ELR (cell line): ENCODE measurements at regions not wholly inside any gene's neighbourhood (a gene's known extent, or its start where the extent isn't known, plus 50 kb on each side); places are given as distances from the start of the nearest gene placed in this dataset.

Source experiments
- DNase-seq: peaks from one replicate; pipeline ENCODE4 v3.0.0-alpha.2; 2015; ENCODE audit warnings: low read depth

- no peak for DNase-seq
Measured at GRCh38 chr20:50273601-50274491, 83.2 kb downstream of the CEBPB start.

DNA sequence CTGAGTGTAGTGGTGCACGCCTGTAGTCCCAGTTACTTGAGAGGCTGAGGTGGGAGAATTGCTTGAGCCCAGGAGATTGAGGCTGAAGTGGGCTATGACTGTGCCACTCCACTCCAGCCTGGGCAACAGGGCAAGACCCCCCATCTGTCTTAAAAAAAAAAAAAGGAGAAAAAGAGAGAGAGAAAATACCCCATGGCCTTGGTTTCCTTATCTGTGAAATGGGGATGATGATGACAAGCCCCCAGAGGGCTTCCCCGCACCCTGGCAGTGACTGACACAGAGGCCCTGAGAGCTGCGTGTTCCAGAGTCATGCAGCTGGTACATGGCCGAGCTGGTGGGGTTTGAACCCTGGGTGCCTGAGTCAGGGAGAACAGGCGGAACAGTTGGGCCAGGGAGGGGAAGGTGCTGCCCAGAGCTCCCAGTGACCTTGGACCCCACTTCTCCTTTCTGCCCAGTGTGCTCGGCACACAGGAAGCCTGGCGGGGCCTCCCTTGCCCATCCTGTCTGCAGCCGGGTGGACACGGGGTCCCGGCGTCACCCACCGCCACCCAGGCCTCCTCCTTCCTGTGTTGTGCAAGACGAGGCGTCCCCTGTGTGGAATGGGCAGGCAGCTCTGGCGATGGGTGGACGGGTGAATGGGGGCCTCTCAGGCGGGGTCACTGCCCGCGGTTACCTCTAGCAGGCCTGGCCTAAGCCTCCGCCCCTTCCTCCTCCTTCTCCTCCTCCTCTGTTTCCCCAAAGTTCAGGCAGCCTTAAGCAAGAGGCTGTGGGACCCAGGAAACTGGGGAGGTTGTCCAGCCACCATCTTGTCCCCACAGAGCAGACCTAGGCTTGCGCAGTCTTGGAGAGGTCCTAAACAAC lies 84.2 kb downstream of the CEBPB start:
- DNase-seq = no peak

DNA sequence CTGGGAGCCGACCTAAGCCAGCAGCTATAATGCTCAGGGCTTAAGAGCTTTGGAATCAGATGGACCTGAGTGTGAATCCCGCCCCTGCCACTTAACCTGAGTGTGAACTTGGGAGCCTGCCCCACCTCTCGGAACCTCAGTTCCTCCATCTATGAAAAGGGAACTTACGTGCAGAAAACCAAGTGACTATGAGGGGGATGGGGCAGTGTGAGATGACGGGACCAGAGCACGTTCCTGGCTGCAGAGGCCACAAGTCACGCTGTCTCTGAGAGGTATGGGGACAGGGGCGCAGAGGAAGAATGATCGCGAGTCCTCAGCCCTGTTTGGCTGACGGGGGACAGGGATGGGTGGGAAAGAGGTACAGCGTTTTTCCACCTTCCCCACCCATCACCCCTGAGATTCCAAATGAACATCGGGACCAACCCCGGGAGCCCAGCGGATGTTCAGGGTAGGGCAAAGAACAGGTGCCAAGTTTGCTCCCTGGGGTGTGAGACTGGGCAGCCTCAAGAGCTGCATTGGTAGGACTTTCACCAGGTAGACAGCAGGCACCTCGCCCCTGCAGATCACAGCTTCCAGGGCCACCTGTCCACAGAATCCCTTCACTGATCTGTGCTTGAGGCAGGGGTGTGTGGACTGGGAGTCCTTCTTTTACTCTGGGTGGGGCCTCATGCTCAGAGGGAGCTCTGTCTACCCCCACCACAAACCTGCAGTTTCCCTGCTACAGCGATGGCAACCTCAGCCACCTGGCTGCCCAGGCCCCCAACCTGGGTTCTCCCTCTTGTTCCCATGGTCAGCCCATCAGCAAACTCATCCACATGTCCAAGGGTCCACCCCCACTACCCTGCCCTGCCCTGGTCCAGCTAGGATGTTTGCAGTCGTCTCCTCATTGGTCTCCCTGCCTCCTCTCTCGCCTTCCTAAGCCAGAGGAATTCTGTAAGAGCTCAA lies 85.8 kb downstream of the CEBPB start:
- DNase-seq = no peak

GRCh38 chr20:50277064-50277415 lies 86.4 kb downstream of the CEBPB start:
- no peak for DNase-seq

GRCh38 chr20:50277460-50278376 lies 87.1 kb downstream of the CEBPB start:
- no peak for DNase-seq

GRCh38 chr20:50278377-50278683 lies 87.7 kb downstream of the CEBPB start:
- DNase-seq = no peak

DNA sequence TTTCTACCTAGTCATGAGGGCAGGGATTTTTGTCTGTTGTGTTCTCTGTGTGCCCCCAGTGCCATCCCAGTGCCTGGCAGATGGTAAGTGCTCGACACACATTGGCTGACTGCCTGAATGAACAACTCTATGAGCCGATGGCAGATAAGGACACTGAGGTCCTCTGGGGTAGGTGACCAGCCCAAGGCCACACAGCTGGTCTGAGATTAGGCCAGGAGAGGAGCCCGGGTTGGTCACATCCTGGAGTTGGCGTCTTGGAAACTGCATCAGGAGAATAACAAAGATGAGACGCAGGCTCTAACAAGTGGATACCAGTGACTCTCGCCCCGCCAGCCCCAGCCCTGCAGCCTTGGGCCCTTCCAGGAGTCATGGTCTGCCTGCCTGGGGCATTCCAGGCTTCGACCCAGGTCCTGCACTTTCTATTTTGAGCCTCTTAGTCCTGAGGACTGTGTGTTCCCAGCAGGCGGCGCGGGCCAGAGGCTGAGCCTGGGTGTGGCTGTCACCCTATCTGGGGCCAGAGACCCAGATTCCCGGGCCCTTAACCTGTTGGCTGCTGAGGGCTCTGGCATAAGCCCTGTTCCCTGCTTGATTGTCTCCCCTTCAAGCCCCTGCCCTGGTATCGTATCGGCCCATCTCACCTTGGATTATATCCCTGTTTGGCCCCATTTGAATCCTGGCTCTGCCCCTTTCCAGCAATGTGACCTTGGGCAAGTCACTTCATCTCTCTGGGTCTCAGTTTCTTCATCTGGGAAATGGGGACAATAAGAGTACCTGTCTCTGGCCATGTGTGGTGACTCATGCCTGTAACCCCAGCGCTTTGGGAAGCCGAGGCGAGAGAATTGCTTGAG lies 88.3 kb downstream of the CEBPB start:
- no peak for DNase-seq

GRCh38 chr20:50279988-50280850 lies 89.6 kb downstream of the CEBPB start:
- DNase-seq = no peak

GRCh38 chr20:50280851-50281655 lies 90.4 kb downstream of the CEBPB start:
- no peak for DNase-seq

- DNase-seq = peak; percentile 45
Measured at GRCh38 chr20:50281831-50282591, 91.4 kb downstream of the CEBPB start.

GRCh38 chr20:50282592-50283241 lies 92.1 kb downstream of the CEBPB start:
- no peak for DNase-seq

DNA sequence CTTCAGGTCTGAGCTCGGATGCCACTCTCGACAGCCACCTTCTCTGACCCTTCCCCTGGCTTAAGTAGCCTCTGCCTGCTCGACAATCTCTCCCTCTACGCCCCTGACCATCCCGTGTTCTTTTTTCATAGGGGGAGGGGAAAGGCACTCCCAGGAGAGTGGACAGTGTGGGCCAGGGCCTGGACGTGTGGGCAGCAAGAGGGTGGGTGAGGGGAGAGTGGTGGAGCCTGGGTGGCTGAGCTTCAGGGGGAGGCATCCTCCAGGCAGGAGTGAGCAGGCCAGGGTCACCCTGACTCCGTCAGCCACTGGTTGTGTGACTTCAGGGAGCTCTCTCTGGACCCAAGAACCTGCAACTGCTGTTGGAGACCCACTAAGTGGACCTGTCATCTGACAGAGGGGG lies 92.7 kb downstream of the CEBPB start:
- no peak for DNase-seq

DNA sequence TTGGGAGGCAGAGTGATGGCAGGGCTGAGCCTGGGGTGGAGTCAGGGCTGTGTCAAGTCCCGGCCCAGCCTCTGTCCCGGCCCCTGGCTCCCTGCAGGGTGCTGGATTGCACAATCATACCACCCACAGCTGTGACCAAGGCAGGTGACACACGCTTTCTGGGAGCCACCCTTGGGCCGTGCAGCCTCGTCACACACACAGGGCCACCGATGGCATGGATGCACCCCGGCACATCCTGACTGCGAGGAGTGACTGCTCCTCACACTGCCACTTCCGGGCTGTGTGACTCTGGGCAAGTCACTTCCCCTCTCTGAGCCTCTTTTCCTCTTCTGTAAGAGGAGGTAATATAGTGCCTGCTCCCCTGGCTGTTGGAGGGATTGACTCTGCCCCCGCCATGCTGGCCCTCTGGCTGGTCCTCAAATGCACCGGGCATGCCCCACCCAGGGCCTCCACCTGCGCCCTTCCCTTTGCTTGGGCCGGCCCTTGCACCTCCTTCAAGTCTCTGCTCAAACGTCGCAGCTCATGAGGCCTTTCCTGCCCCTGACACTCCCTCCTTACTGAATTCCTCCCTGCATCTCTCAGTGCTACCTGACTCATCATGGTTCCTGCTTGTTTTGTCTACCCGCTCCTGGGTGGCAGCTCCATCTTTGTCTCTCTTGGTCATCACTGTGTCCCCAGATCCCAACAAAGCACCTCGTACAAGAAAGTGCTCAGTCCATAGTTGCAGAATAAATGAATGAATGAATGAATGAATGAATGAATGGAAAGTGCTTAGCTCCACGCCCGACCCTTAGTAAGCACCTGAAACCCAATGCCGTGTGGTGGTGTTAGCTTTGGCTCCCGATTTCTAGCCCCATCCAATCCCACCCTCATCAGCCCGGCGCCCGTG lies 93.5 kb downstream of the CEBPB start:
- DNase-seq = peak; percentile 90

DNA sequence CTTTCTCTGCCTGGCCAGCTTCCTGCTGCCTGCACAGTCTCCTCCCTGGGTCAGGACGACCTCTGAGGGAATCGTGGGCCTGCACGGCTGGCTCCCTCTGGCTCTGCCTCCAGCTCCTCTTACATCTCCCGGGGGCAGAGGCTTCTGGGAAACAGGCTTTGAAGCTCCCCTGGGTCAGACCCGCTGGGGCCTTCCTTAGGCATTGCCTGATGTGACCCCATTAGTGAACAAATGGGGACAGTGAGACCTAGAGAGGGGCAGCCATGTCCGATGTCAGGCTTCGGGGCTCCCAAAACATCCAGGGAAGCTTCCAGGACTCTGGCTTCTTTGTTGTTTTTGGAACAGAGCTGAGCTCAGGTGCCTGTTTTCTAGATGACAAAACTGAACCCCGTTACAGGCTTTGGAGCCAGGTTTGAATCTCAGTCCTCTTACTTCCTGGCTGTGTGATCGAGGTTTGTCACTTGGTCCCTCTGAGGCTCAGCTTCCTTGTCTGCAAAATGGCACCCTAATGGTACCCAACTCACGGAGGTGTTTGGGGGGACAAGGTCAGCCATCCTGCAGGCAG lies 94.3 kb downstream of the CEBPB start:
- DNase-seq = peak; percentile 44

DNA sequence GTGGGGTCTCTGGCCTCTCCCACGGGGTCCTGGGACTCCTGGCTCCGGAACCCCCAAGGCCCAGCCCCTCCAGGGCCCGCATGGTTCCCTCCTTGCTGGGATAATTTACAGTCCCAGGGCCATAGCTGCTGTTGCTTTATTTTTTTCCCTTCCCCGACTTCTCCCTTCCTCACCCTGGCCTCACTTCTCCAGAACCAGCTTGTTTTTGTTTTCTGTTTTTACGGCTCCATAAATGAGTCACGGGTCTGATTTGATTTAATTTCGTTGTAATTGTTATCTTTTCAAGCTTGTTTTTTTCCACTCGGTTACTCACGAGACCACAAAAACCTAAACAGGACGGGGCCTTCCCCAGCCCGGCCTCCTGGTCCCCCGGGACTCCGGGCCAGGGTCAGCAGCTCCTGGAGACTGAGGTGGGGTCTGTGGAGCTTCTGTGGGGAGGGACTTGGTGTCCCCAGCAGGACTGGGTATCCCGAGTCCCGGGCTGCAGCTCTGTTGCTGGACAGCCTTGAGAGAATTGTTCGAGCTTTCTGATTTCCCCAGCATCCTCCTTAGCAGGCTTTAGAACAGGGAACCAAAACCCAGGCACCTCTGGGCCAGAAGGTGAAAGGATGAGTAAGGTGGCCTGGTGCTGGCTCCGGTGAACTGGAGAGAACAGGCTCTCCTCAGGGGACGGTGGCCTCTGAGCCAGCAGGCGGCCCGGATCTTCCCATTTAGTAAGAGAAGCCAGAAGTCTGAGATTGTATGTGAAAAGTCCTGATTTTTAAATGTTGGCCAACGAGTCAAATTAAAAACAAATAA lies 94.9 kb downstream of the CEBPB start:
- DNase-seq = peak; percentile 91
